ENCODE measurements at regions not wholly inside any gene's neighbourhood (a gene's known extent, or its start where the extent isn't known, plus 50 kb on each side); places are given as distances from the start of the nearest gene placed in this dataset.

GRCh38 chr20:55266361-55266760 lies 739.0 kb downstream of the CBLN4 start:
- no peaks in the 10 kb centered on the region for H3K27me3 ChIP-seq (ENCODE audit: insufficient read depth, low read length)
- H3K79me2 ChIP-seq (ENCODE audit: insufficient read depth, low read length), result no peaks in the 10 kb centered on the region
- H3K9me3 Mint-ChIP-seq, result no peaks in the 10 kb centered on the region; a peak in 1 of 5 replicates
- no peak overlapping the region for H3K4me3 Mint-ChIP-seq
- H3K4me2 ChIP-seq (ENCODE audit: insufficient read depth, insufficient read length, low read length), result no peak overlapping the region
- no peak overlapping the region for H3K4ac ChIP-seq (ENCODE audit: low read depth, low read length)
- no peak overlapping the region for H2BK15ac ChIP-seq (ENCODE audit: low read depth, low read length)
- WGBS (ENCODE audit: extremely low coverage, insufficient read length, low lambda C conversion rate), result no CpG with 5 or more reads among the region's 1 CpG
- no peak overlapping the region for H3K56ac ChIP-seq (ENCODE audit: insufficient read length, low read depth, low read length)
- H3K9me3 ChIP-seq (ENCODE audit: control insufficient read depth, low read depth, low read length), result no peaks in the 10 kb centered on the region
- no peak overlapping the region for H2AFZ ChIP-seq (ENCODE audit: low read length)
- H3K36me3 Mint-ChIP-seq (ENCODE audit: insufficient read depth in 1 of 3, low read depth in 3 of 3), result no peaks in the 10 kb centered on the region
- no peak overlapping the region for H2BK12ac ChIP-seq (ENCODE audit: insufficient read length, low read depth, low read length)
- no peak overlapping the region for H3K18ac ChIP-seq (ENCODE audit: insufficient read length, low read depth, low read length)
- no peak overlapping the region for H3K23ac ChIP-seq (ENCODE audit: insufficient read length, low read depth, low read length)
- no peak overlapping the region for H3K27ac Mint-ChIP-seq
- H4K91ac ChIP-seq (ENCODE audit: insufficient read length, low read depth, low read length), result no peak overlapping the region
- H2BK20ac ChIP-seq (ENCODE audit: low read depth, low read length, poor library complexity, severe bottlenecking), result no peak overlapping the region
- H2BK120ac ChIP-seq (ENCODE audit: low read depth, low read length, poor library complexity, severe bottlenecking), result no peak overlapping the region
- H3K4me1 ChIP-seq (ENCODE audit: insufficient read depth, low read length), result no peaks in the 10 kb centered on the region
- no peak overlapping the region for H3K9ac ChIP-seq (ENCODE audit: extremely low read depth, insufficient read length, low read length)
- H2AK5ac ChIP-seq (ENCODE audit: insufficient read length, low read length), result no peak overlapping the region
- H3K27ac ChIP-seq (ENCODE audit: insufficient read length, low read depth, low read length), result no peak overlapping the region
- H3T11ph ChIP-seq (ENCODE audit: low read length), result no peak overlapping the region
- DNase-seq, result no peak
- H4K5ac ChIP-seq (ENCODE audit: insufficient read length, low read depth, low read length), result no peak overlapping the region
- H2BK5ac ChIP-seq (ENCODE audit: insufficient read length, low read length), result no peak overlapping the region
- no peaks in the 10 kb centered on the region for H3K79me1 ChIP-seq (ENCODE audit: insufficient read depth, low read depth, low read length, poor library complexity, severe bottlenecking)
- no peak overlapping the region for H3K14ac ChIP-seq (ENCODE audit: insufficient read depth, low read length)
- H4K8ac ChIP-seq (replicated peaks; ENCODE audit: insufficient read length, low read depth, low read length), result no peak overlapping the region
- H4K20me1 ChIP-seq (ENCODE audit: control insufficient read depth, insufficient read depth, insufficient read length), result no peaks in the 10 kb centered on the region
- peaks cover 7 to 8% of the 10 kb centered on the region in 2 experiments; a peak in 1 of 4 replicates for H3K4me1 Mint-ChIP-seq
- H3K27me3 Mint-ChIP-seq (ENCODE audit: low read depth), result peaks cover 24% of the 10 kb centered on the region
- H3K23me2 ChIP-seq (ENCODE audit: insufficient read length, low read depth, low read length, poor library complexity, severe bottlenecking), result no peaks in the 10 kb centered on the region
- no peak for TF ChIP-seq CTCF (conservative IDR thresholded peaks at IDR 0.05)

All from H9 (cell line).